HG03520 (cell line): ENCODE measurements at regions not wholly inside any gene's neighbourhood (a gene's known extent, or its start where the extent isn't known, plus 50 kb on each side); places are given as distances from the start of the nearest gene placed in this dataset.

Experiments
- ATAC-seq: cut with Tn5 transposase; IDR thresholded peaks from one replicate; pipeline ENCODE4 v1.9.1; 2021; ENCODE audit warnings: mild to moderate bottlenecking, moderate library complexity; ENCODE audit not compliant: unreplicated experiment

GRCh38 chr7:114853189-114853588 is 68.7 kb upstream of the MDFIC start:
- ATAC-seq: no peak

- no peak for ATAC-seq
Observed at GRCh38 chr7:114854369-114854768, 67.5 kb upstream of the MDFIC start.

- ATAC-seq: no peak
Observed at GRCh38 chr7:114856625-114857024, 65.3 kb upstream of the MDFIC start.

GRCh38 chr7:114857605-114858004 is 64.3 kb upstream of the MDFIC start:
- ATAC-seq: no peak

GRCh38 chr7:114859477-114859876 is 62.4 kb upstream of the MDFIC start:
- ATAC-seq: no peak

- ATAC-seq: no peak
Observed at GRCh38 chr7:114860206-114860605, 61.7 kb upstream of the MDFIC start.

GRCh38 chr7:114862406-114862805 is 59.5 kb upstream of the MDFIC start:
- no peak for ATAC-seq

GRCh38 chr7:114864278-114864677 is 57.6 kb upstream of the MDFIC start:
- no peak for ATAC-seq

- ATAC-seq: peak; percentile 91
Observed at GRCh38 chr7:114865564-114865963, 56.3 kb upstream of the MDFIC start.
